Activated T-cell treated with anti-CD3 and anti-CD28 coated beads, Interleukin-2, amount 50 U/mL, for 1 hour (primary cell): ENCODE measurements at regions not wholly inside any gene's neighbourhood (a gene's known extent, or its start where the extent isn't known, plus 50 kb on each side); places are given as distances from the start of the nearest gene placed in this dataset.
"Not testable (repeated sequence)": the region's sequence is repeated elsewhere in the genome, so short reads cannot be mapped to it uniquely, and the experiment has no call there.

ENCODE experiments used
- DNase-seq: peaks from one replicate; pipeline ENCODE4 v3.0.0-alpha.2; 2020

DNA sequence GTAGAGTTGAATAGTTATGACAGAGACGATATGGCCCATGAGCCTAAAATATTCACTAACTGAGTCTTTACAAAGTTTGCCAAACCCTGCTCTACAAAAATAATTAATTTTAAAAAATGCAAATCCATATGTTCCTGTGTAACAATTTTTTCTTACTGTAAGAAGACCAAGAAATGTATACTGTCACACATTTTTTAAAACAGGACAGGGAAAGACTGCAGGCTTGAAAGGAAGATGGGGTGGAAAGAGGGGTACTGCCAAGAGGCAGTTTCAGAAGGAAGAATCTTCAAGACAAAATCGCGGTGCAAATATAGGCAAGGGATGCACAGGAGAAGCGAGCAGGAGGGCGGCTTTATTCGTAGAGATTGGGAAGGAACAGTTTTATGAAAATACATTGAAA, 115.7 kb upstream of the KLHL1 start:
- no peak for DNase-seq

DNA sequence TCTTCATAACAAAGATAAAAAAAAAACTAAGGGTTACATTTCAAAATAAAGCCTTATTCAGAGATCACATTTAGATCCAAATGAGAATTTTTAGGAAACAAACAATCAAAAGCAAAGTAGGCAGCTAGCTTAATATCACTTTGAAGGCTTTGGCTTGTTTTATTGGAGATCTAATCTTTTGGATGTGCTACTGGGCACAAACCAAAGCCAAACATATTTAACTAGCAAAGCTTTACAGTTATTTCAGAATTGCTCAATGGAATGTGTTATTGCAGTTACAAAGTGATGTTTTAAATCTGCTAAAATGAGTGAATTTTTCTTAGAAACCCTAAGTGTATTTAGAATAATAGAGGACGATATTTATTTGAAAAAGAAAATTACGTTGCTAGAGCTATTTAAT, 114.7 kb upstream of the KLHL1 start:
- no peak for DNase-seq

DNA sequence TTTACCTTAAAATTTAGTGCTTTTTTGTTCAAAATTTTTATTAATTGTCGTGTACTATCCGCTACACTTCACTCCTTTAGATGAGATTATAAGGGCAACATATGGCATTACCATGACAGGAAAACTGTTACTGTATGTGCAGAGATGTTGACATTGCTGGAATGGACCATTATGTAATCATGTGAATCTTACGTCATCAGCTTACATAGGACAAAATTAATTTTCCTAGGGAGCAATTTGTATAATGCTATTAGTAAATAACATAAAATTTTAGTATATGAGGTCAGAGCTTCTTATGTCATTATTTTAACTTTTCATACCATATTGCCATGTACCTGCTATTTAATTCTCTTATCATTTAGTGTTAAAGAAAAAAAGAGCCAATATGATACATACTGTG, 110.4 kb upstream of the KLHL1 start:
- no peak for DNase-seq

DNA sequence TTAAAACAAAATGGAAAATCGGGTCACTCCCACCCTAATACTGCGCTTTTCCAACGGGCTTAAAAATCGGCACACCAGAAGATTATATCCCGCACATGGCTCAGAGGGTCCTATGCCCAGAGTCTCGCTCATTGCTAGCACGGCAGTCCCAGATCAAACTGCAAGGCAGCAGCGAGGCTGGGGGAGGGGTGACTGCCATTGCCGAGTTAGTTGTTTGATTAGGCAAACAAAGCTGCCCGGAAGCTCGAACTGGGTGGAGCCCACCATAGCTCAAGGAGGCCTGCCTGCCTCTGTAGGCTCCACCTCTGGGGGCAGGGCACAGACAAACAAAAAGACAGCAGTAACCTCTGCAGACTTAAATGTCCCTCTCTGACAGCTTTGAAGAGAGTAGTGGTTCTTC, 100.7 kb upstream of the KLHL1 start:
- DNase-seq = not testable (repeated sequence)

DNA sequence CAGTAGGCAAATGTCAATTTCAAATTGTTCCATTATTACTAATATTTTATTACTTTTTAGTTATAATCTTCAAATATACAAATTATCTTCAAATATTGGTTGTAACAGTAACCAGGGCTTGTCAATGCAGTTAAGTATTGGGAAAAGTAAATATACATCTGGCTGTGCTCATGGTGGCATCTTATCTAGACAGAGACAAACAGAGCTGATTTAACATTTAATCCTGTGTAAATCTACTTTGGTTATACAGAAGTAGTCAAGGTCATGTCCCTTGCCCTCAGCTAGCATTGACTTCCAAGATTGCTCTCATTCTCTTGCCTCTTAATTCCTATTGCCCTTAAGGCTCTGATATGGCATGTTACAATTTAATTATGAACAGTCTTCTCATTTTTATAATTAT, 98.4 kb upstream of the KLHL1 start:
- no peak for DNase-seq

DNA sequence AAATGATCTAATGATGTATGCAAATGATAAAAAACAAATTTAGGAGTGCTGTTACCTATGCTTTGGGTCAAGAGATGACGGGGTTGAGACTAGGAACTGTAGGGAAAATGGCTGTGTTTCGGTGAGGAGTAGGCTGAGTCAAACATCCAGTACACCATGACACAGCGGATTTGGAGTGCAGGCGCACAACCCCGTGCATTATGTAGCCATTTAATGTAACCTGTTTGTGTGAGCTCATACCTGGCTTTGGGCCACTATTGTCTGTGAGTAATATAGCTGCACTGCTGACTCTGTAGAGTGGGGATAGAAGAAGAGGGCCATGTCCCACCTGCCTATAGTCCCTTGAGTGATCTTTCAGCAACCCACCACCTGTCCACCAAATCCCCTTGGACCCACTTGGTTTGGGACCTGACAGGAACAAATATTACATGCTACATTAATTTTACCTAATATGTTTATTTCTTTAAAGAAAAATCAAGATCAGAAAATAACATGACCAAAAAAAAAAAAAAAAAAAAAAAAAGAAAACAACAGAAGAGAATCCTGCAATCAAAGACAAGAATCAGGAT, 95.5 kb upstream of the KLHL1 start:
- DNase-seq = no peak

DNA sequence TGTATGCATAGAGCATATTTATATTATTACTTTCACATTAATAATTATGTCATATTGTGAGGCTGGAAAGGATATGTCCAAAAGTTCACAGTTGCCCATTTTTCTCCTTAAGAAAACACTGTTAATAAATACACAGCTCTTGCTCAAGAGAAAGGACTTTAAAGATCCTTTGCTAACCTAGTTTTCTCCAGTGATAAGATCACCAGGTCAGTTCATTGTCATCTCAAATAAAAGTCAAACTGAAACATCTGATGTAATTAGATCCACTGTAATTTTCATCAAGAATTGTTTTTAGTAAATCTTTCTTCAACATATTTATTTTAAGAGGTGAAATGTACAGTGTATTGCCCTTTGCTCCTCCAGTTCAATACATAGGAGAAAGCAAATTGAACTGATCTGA, 82.8 kb upstream of the KLHL1 start:
- DNase-seq = no peak

DNA sequence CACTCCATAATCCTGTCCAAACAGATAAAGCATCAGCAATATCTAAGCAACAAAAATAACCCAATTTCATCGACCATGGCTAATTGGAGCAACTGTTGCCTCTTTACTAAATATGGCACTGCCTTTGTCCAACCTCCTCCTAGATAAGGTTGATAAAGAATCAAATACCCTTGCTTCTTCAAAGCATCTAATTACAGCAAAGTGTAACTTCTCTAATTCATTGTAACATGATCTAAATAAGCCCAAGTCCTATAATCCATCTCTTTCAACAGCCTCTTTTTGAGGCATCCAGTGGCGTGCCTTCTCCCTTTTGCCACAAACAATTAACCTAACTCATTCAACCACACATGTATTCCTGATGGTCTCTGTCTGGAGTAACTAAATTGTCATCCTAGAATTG, 81.7 kb upstream of the KLHL1 start:
- DNase-seq = no peak

DNA sequence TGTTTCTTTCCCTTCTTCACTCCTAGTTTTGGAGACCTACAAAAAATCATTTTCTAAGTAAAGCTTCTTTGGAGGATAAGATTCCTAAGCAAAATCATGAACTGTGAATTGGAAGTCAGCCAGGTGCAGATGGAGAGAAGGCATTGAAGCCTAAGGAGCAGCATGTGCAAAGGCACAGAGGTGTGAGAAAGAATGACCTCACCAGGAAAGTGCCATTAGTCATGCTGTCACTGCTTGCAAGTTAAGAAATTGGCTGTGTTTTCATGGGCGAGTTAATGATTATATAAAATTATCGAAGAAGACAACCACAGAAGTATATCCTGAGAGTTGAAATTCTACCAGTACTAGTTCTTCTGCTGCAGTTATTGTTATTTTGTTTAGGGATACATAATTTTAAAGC, 80.3 kb upstream of the KLHL1 start:
- no peak for DNase-seq

DNA sequence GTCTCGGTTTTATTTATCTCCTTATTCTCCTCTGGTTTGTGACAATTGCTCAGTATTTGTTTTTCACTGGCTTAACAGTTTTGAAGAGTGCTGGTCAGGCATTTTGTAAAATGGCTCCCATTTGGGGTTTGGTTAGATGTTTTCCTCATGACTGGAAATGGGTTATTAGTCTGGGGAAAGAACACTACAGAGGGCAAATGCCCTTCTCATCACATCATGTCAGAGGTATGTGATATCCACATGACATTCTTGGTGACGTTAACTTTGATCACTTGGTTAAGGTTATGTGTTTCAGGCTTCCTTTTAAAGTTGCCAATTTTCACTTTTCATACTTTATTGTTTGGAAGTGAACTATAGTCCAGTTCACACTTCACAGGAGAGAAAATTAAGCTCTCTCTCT, 74.8 kb upstream of the KLHL1 start:
- DNase-seq = no peak
